Panc1 (cell line): ENCODE measurements at regions not wholly inside any gene's neighbourhood (a gene's known extent, or its start where the extent isn't known, plus 50 kb on each side); places are given as distances from the start of the nearest gene placed in this dataset.

Source experiments
- ATAC-seq: fragments of 200-7000 bp; cut with Tn5 transposase; 2 replicates; pipeline ENCODE4 v1.9.1; 2020; ENCODE audit warnings: mild to moderate bottlenecking, moderate library complexity
- BruUV-seq: library from RNA; stranded (reverse); fragments of 400-500 nt; replicated peaks from 2 replicates; lab custom pipeline; 2021; lab: Mats Ljungman, UMichigan
- CTCF ChIA-PET: fragments of 300-600 bp; sonication (Branson Sonifier 250); formaldehyde crosslinking; loops from one replicate; lab custom pipeline; 2022; ENCODE audit warnings: antibody characterized with exemption; lab: Charles Lee
- POLR2A ChIA-PET: fragments of 300-600 bp; sonication (Branson Sonifier 250); formaldehyde crosslinking; loops from one replicate; lab custom pipeline; 2022; ENCODE audit warnings: antibody characterized with exemption; lab: Charles Lee
- DNase-seq: peaks from one replicate; pipeline ENCODE4 v3.0.0-alpha.2; 2010; ENCODE audit warnings: low read depth, low spot score
- H3K27ac ChIP-seq: 2 replicates; pipeline ENCODE4 v1.5.1; 2011; ENCODE audit warnings: mild to moderate bottlenecking, low read length, inconsistent platforms
- H3K27me3 ChIP-seq: fragments of 200-500 bp; sonication (Bioruptor generic); 2 replicates; pipeline ENCODE4 v1.6.0; 2014; ENCODE audit warnings: low read length, inconsistent platforms; ENCODE audit not compliant: control insufficient read depth, insufficient read depth
- H3K36me3 ChIP-seq: fragments of 200-500 bp; sonication (Bioruptor generic); 2 replicates; pipeline ENCODE4 v1.5.1; 2014; ENCODE audit warnings: inconsistent platforms, mild to moderate bottlenecking, low read length, moderate library complexity; ENCODE audit not compliant: control insufficient read depth, insufficient read depth
- H3K4me1 ChIP-seq: 2 replicates; pipeline ENCODE4 v1.5.1; 2011; ENCODE audit warnings: inconsistent platforms, mild to moderate bottlenecking, low read length, moderate library complexity; ENCODE audit not compliant: control insufficient read depth, insufficient read depth
- H3K4me3 ChIP-seq, 2 experiments: 2 replicates each; pipeline ENCODE4 v1.5.1; 2011 to 2012; ENCODE audit warnings: low read depth in 2 of 2, low read length in 2 of 2, mild to moderate bottlenecking in 2 of 2, inconsistent platforms in 1 of 2, moderate library complexity in 1 of 2
- H3K9me3 ChIP-seq: fragments of 200-500 bp; sonication (Bioruptor generic); 2 replicates; pipeline ENCODE4 v1.5.1; 2014; ENCODE audit warnings: low read depth, mild to moderate bottlenecking, inconsistent platforms, low read length, moderate library complexity; ENCODE audit not compliant: control insufficient read depth, insufficient read depth
- POLR2AphosphoS5 ChIP-seq: IDR thresholded peaks from 2 replicates; pipeline ENCODE4 v1.6.1; 2012; ENCODE audit warnings: mild to moderate bottlenecking, low read depth, low read length, moderate library complexity
- SIN3A ChIP-seq: IDR thresholded peaks from 2 replicates; pipeline ENCODE4 v1.6.1; 2012; ENCODE audit warnings: low read depth, mild to moderate bottlenecking, low read length, moderate library complexity, borderline replicate concordance; ENCODE audit not compliant: insufficient read depth
- TCF7L2 ChIP-seq: IDR thresholded peaks from 2 replicates; pipeline ENCODE4 v1.6.1; 2011; ENCODE audit warnings: mild to moderate bottlenecking, low read depth, low read length, inconsistent platforms
- in situ Hi-C: cut with HindIII; loops from 2 replicates; pipeline ENCODE4 v1.10.0; 2016; ENCODE audit warnings: low sequenced_read_pairs, low pct_unique_long_range_greater_than_20kb
- intact Hi-C: fragments of 100-400 bp; cut with micrococcal nuclease; formaldehyde crosslinking; loops from one replicate; pipeline ENCODE4 v1.10.0; 2022; ENCODE audit not compliant: unreplicated experiment
- TF ChIP-seq, protein P1 (sequence below), 2 experiments: IDR thresholded peaks; 2 replicates each; pipeline ENCODE4 v1.6.1; 2011 to 2012; ENCODE audit warnings: low read depth in 2 of 2, control low read depth in 1 of 2, low read length in 1 of 2, mild to moderate bottlenecking in 1 of 2, moderate library complexity in 1 of 2; ENCODE audit not compliant: insufficient read depth in 1 of 2
- TF ChIP-seq, protein P2 (sequence below): fragments of 450-650 bp; IDR thresholded peaks from 2 replicates; pipeline ENCODE4 v1.5.1; 2017; ENCODE audit warnings: mild to moderate bottlenecking

DNA sequence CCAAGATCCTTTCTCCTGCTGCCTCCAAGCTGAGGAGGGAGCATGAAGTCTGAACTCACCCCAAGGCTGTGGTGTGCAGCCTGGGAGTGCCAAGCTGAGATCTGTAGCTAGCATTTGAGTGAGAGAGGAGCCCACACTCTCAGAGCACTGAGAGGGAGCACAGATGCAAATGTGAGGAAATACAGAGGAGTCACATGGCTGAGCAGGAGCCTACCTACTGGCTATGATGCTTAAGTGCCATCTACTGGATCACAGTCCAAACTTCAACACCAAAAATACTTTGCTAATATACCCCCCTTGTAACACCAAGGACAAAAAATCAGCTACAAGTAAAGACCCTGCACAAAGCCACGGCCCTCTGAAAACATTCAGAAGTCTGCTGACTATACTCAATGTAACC, 94.4 kb upstream of the IMPG1 start:
- intact Hi-C loops (no loop called here), in situ Hi-C loops (no loop called here)
- BruUV-seq, result no TSS peak
- Histone ChIP-seq H3K36me3 (no peaks in the 10 kb centered on the region), H3K4me3 (no peak overlapping the region), H3K4me1 (no peaks in the 10 kb centered on the region), H3K9me3 (no peaks in the 10 kb centered on the region), H3K27ac (no peak overlapping the region), H3K27me3 (no peaks in the 10 kb centered on the region)
- ChIA-PET POLR2A (no interaction called here), CTCF (no interaction called here)
- TF ChIP-seq SIN3A (no peak), TCF7L2 (no peak), POLR2AphosphoS5 (no peak)
- TF ChIP-seq, protein P1, sequence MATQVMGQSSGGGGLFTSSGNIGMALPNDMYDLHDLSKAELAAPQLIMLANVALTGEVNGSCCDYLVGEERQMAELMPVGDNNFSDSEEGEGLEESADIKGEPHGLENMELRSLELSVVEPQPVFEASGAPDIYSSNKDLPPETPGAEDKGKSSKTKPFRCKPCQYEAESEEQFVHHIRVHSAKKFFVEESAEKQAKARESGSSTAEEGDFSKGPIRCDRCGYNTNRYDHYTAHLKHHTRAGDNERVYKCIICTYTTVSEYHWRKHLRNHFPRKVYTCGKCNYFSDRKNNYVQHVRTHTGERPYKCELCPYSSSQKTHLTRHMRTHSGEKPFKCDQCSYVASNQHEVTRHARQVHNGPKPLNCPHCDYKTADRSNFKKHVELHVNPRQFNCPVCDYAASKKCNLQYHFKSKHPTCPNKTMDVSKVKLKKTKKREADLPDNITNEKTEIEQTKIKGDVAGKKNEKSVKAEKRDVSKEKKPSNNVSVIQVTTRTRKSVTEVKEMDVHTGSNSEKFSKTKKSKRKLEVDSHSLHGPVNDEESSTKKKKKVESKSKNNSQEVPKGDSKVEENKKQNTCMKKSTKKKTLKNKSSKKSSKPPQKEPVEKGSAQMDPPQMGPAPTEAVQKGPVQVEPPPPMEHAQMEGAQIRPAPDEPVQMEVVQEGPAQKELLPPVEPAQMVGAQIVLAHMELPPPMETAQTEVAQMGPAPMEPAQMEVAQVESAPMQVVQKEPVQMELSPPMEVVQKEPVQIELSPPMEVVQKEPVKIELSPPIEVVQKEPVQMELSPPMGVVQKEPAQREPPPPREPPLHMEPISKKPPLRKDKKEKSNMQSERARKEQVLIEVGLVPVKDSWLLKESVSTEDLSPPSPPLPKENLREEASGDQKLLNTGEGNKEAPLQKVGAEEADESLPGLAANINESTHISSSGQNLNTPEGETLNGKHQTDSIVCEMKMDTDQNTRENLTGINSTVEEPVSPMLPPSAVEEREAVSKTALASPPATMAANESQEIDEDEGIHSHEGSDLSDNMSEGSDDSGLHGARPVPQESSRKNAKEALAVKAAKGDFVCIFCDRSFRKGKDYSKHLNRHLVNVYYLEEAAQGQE (IDR thresholded peaks at IDR 0.05; ENCODE audit: insufficient read depth in 1 of 2, low read depth in 2 of 2, low read length in 1 of 2), result no peak
- TF ChIP-seq, protein P2, sequence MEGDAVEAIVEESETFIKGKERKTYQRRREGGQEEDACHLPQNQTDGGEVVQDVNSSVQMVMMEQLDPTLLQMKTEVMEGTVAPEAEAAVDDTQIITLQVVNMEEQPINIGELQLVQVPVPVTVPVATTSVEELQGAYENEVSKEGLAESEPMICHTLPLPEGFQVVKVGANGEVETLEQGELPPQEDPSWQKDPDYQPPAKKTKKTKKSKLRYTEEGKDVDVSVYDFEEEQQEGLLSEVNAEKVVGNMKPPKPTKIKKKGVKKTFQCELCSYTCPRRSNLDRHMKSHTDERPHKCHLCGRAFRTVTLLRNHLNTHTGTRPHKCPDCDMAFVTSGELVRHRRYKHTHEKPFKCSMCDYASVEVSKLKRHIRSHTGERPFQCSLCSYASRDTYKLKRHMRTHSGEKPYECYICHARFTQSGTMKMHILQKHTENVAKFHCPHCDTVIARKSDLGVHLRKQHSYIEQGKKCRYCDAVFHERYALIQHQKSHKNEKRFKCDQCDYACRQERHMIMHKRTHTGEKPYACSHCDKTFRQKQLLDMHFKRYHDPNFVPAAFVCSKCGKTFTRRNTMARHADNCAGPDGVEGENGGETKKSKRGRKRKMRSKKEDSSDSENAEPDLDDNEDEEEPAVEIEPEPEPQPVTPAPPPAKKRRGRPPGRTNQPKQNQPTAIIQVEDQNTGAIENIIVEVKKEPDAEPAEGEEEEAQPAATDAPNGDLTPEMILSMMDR, result no peak
- ATAC-seq, result no peak
- DNase-seq, result no peak

DNA sequence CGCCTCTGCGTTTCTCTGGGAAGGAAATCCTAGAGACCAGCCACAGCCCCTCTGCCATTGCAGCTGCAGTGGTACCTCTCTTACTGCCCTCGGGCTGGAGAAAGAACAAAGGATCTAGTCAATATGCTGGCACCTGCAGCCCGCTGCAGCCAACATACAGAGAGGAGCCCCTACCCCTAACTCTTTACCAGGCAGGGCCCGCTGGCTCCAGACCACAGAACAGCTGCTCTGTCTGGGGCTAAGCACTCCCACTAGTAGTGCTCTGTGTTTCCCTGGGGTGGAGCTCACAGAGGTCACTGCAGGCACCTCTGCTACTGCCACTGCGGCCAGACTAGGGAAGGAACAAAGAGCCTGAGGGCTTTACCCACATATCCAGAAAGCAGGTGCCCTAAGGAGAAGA, 93.8 kb upstream of the IMPG1 start:
- BruUV-seq, result no TSS peak
- in situ Hi-C loops (no loop called here), intact Hi-C loops (no loop called here)
- H3K9me3 ChIP-seq, result no peaks in the 10 kb centered on the region
- TF ChIP-seq, protein P2, result no peak
- TF ChIP-seq, protein P1 (IDR thresholded peaks at IDR 0.05; ENCODE audit: insufficient read depth in 1 of 2, low read depth in 2 of 2, low read length in 1 of 2), result no peak
- TF ChIP-seq TCF7L2 (no peak), POLR2AphosphoS5 (no peak), SIN3A (no peak)
- no peak overlapping the region for H3K27ac ChIP-seq
- ATAC-seq (no peak), DNase-seq (no peak)
- H3K27me3 ChIP-seq, result no peaks in the 10 kb centered on the region
- H3K4me3 ChIP-seq, result no peak overlapping the region
- POLR2A ChIA-PET, result no interaction called here
- no peaks in the 10 kb centered on the region for H3K36me3 ChIP-seq
- H3K4me1 ChIP-seq, result no peaks in the 10 kb centered on the region
- CTCF ChIA-PET, result no interaction called here
